ENCODE measurements at regions not wholly inside any gene's neighbourhood (a gene's known extent, or its start where the extent isn't known, plus 50 kb on each side); places are given as distances from the start of the nearest gene placed in this dataset.
"Not testable (repeated sequence)": the region's sequence is repeated elsewhere in the genome, so short reads cannot be mapped to it uniquely, and the experiment has no call there.

DNA sequence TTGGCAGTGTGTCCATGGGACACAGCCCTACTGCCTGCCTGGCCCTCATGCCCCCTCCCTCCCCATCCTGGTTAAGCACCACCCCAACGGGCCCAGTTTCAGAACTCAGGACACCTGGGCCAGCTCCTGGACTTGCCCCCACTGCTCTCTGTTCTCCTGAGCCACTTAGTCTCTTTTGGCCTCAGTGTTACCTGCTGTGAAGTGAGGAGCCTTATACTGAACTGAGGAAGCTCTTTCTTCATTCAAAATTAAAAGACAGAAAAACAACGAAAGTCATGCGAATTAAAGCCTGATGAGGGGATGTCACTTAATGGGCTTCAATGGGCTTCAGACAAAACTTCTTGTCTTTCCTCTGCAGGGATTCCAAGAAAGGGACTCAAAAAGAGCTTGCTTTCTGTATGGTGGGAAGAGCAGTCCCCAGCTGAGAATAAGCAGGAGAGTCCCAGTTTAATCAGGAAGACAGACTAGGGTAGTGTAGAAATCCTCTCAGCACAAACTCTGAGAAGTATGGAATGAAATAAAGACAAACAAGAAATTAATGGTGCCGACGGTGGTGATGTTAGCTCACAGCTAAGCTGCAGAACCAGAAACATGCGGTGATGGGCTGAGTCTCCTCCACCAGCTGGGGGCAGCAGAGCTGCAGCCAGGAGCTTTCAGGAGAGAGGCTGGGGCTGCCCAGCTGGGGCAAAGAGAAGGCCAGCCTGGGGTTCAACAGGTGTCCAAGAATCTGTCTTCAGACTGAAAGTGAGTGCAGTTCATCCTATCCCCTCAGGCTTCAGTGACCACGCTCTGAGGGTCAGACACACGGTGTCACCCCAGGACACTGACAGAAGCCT is 101.0 kb downstream of the GGTLC2 start:
- DNase-seq: no peak

DNA sequence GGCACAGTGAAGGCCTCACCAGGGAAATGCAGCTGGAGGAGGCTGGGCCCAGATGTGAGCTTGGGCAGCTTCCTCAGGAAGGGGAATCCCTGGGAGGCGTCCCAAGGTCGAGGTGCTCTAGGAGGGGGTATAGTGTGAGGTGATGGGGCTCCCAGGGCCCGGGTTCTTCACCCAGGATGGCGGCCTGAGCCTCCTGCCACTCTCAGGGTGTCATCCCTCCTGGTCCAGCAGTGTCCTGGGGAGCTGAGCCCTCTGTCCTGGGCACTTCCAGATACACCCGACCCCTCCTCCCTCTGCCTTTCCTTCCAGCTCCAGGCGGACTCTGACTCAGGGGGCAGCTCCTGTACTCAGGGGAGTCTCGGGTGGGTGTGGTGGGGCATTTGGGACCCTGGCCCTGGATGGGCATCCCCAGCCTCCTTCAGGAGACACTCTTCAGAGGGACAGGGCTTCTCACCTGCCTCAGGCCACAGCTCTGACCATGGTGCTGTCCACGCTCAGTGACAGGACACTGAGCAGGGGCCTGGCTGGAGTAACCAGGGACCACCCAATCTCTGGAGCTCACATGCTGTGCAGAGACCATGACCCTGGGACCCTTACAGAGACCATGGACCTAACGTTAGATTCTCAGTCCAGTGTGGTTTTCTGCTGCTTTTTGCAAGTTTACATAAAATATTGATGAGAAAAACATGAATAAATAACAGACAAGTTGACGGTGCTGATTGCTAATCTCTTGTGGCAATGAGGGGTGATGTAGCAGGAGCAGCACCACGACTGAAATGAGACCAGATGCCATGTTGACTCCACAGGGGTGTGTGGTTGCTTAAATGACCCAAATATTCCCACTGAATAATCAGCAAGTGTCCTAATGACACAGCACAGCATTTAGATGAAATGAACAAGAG is 101.9 kb downstream of the GGTLC2 start:
- no peak for DNase-seq

DNA sequence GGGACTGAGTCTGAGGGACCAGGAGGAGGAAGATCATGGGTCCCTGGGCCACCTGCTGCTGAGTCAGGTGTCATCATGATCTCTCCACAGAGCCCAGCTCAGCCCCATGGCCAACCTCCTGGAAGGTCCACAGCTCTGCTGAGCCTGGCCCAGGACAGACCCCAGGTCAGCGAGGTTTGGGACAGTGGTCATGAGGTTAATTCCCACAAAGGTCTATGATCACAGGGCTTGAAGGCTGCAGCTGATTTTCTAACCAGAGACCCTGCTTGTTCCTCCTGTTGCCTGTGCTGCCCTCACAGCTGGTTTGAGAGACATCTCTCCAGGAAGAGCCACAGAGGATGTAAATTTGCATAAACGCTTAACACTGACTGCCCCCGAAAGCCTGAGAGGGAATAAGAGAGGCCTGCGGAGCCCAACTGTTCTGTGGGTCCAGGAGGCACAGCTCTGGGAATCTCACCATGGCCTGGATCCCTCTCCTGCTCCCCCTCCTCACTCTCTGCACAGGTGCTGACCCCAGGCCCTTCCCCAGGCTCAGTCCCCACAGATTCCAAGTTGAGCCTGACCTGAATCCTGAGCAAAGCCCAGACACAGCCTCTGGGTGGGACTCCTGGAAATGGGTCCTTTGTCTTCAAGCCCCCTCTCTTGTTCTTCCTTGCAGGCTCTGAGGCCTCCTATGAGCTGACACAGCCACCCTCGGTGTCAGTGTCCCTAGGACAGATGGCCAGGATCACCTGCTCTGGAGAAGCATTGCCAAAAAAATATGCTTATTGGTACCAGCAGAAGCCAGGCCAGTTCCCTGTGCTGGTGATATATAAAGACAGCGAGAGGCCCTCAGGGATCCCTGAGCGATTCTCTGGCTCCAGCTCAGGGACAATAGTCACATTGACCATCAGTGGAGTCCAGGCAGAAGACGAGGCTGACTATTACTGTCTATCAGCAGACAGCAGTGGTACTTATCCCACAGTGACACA is 102.8 kb downstream of the GGTLC2 start:
- DNase-seq: no peak

DNA sequence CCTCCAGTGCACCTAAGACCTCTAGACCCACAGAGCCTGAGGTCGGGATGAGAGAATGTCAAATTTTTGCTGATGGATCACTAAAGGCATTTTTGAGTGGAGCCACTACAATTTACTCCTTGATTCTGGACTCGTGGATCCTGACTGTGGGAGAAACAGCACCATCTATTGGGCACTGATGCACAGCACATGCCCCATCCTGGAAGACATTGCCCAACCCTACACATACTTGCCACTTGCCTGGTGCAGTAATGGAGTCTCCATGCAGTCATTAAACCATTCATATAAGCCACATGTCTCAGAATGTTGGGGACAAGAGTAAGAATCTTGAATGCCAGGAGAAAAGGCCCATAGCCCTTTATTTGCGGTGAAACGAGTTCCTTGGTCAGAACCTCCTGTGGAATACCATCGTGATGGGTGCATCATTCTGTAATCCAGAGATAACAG is 103.9 kb downstream of the GGTLC2 start:
- no peak for DNase-seq

DNA sequence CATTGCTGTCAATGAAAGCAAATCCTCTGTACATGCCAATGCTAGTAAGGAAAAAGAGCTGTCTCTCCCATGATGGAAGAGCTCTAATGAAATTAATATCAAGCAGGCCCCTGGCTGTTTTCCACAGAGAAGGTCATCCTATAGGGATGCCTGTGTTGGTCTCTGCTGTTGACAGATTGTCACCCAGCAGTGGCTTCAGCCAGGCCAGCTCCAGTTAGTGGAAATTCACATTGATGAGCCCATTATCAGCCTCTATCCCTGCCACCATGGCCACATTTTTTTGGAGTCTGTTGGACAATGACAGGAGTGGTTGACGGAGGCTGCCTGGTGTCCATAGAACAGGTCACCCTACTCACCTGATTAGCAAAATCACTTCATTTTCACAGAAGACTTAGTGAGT is 104.3 kb downstream of the GGTLC2 start:
- no peak for DNase-seq

DNA sequence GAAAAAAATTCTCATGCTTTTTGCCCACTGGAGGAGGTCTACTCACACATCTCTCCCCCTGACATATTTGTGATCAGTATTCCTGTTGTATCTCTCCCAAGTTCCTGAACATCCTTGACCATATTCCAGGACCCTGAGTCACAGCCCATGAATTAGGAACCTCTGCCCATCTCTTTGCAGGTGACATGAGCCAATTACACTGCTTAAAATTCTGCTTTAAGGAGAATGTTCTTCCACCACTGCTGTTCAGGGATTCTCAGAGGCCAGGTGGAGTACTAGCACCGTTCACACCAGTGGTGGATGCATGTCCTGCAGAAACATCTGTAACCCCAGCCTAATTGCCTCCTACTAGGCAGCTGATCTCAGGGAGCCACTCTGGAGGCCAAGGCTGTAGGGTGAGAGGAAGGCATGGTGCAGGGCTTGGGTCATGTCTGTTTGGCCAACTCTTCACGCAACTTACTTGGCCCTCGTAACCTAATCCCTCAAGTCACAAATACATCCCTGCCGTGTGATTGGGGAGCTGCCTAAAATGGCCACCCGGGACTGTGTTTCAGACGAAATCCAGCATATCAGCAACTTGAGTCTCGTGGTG is 104.8 kb downstream of the GGTLC2 start:
- DNase-seq: no peak

DNA sequence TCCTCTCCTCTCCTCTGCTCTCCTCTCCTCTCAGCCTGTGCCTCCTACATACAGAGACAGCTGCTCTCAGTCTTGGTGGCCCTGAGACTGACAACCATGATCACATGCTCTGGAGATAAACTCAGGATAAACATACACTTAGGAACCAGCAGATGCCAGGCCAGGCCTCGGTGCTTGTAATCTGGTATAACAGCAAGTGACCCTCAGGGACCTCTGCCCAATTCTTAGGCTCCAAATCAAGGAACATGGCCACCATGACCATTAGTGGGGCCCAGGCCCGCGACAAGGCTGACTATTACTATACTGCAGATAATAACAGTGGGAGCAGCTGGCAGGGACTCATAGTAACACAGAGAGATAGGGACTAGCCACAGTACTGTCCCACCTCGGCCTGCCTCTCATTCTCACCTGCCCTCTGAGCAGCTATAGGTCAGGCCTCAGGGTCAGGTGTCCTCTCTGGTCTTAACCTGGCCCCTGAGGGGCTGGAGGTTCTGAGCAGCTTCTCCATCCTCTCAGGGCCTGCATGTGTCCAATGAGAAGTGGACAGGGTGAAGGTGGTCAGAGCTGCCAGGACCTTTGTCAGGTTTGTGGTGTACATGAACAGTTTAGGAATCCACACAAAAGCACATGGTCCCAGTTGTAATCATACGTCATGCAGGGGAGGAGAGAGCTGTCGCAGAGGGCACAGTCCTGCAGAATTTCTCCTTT is 106.1 kb downstream of the GGTLC2 start:
- DNase-seq: no peak

DNA sequence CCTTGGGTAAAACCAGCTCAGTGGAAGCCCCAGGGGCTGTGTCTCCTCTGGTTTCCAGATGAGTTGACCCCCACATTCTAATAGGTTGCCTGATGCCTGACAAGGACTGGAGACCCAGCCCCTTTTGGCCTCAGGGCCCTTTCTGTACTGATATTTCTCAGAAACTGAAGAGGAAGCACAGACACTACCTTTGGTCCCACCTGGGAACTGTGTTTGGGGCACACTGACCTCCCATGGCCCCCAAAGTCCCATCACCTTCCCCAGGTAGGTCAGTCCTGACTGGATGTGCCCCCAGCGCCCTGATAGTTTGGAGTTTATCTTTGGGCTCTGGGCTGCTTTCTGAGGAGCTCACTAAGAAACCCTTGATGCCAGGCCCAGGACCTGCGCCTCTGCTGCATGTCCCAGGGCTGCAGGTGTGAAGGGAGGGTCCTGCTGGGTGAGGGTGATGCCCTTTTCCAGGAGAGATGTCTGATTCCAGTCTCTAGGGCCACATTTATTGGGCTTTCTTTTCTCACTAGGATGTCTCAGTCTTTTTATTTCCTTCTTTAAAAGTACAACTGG is 106.7 kb downstream of the GGTLC2 start:
- DNase-seq: no peak

DNA sequence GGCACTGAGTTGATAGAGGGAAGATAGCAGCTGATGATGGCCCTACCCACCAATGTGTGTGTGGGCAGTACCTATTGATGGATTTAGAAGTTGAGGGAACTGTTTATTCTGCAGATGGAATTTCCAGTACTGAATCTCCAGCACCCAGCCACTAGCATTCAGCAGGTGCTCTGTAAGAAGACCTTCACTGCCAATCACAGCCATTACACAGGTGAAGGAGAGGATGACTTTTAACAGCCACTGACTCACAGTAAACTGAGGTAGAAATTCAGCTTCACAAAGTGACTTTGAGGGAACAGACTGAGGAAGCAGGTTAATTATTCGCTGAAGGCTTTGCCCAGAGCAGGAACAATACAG is 107.8 kb downstream of the GGTLC2 start:
- DNase-seq: no peak

DNA sequence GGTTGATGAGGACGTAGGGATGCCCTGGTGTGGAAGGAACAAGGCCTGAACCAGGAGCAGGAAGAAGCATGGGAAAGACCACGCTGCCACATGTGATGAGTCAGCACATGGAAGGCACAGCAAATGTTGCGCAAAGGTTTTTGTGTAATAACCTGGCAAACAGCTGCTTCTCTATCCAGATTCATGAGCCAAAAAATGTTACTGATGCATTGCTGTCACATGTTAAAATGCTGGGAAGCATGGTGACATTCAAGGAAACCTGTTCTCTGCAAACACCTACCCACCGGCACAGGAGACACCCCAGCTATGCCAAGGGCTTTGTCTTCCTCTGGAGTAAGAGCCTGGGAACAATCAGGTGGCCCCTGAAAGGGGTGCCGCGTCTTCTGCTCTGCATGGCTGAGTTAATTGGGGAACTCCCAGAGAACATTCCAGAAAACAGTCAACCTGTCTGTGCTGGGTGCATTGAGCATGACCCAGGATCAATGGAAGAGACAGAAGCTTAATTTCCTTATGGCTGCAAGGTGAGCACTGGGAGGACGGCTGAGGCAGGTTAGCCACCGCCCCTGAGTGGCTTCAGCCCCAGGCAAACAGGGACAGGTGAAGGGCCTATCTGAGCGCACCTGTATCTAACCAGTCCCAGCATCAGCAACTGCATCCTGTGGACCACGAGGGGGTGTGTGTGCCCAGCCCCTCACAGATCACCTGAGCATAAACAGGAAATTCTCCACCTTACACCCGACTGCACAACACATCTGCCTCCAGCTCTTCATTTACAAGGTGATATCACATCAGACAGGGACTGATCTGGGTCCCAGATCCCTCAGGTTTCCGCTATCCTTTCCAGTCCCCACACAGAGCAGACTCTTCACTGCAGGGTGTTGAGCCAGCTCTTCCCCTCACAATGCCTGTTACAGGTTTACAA is 108.4 kb downstream of the GGTLC2 start:
- DNase-seq: no peak

DNA sequence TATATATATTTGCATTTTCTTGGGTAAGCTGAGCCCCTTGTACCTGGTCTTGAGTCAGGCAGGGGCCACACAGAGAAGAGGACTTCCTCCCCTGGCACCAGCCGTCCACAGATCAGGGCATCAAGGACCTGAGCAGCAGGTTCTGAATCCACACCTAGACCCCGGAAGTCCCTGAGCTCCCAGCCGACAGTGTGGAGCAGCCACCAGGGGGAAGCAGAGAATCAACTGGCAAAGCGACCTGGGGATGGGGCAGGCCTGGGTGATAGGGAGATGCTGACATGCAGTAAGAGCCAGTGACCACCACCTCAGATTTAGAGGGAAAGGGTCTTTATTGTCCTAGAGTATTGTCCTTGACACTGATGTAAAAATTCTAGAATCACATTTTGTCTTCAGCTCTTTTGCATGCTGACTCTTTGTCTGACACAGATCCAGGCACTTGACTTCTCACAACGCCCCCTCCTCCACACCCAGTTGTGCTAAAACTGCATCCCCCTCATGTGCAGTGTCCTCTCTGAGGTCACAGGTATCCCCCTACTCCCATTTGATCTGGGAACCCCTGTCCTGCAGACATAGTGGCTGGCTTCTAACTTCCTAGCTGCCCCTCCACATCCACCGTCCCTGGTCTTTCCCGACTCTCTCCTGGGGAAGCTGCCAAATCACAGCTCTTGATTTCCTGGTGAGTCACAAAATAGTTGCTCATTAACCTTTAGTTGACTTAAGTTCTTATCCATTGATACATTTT is 109.3 kb downstream of the GGTLC2 start:
- no peak for DNase-seq

DNA sequence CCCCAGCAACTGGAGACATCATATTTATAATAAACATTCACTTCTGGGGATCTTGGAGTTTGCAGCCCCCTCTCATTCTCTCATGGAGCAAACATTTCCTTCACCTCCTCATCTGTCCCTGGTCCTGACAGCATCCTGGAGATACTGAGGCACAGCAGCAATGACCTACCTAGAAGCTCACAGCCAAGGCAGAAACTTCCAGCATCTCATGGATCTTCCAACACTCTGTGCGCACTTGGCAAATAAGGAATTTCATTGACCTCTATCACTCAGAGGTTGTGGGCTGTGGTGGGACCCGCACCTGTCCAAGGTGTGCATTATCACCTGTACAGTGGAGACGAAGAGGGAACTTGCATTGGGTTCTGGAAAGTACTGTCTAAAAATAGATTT is 109.8 kb downstream of the GGTLC2 start:
- no peak for DNase-seq

DNA sequence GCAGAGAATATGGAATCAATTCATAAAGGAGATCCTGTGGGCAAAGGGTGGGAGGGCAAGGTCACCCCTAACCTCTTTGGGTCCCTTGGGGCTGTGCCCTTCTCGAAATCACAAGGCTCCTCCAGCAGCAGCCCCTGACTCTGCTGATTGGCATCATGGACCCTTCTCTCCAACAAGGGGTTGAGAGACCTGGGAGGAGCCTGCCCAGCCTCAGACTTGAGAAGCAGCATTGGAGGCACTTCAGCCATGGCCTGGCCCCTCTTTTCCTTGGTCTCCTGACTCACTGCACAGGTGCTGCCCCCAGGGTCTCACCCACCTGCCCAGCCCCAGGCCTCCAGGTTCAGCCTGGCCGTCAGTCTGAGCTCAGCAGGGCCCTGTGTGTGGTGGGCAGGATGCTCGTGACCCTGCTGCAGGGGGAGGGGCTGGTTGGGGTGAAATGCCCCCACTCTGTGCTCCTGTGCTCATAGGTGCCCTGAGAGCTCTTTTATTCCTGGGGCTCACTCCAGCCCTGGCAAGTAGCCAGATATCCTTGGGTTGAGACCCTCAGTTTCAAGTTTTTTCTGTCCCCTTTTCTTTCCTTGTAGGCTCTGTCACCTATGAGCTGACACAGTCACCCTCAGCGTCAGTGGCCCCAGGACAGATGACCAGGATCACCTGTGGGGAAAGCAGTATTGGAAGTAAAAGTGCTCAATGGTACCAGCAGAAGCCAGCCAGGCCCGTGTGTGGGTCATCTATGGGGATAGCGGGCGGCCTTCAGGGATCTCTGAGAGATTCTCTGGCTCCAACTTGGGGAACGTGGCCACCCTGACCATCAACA is 110.8 kb downstream of the GGTLC2 start:
- DNase-seq: no peak

DNA sequence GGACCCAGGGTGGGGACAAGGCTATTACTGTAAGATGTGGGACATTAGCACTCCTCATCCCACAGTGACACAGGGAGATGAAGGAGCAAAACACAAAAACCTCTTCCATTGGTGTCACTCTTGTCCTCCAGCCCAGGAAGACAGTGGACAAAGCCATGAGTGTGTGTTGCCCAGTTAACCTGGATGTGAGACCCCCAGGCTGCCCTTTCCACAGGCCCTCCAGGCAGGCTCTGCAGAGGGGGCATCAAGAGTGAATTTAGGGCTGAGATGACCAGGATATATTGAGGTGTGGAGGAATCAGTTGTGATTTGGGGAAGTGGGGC is 111.3 kb downstream of the GGTLC2 start:
- no peak for DNase-seq

DNA sequence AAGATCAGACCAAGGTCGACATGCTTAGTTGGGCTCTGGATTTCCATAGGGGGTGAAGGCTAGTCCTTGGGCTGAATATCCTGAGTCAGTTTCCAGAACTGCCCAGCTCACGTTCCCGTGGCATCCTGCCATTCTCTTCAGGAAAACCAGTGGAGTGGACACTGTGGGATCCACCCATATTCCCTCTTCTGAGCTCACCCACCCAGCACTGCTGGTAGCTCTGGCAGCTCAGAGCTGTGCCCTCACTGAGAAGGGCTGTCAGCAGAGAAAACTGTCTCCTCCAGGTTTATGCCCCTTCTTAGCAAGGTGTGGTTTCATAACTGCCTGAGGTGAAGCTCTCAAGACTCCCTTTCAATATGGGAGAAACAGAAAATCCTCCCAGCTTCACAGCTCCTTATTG is 111.7 kb downstream of the GGTLC2 start:
- DNase-seq: no peak

DNA sequence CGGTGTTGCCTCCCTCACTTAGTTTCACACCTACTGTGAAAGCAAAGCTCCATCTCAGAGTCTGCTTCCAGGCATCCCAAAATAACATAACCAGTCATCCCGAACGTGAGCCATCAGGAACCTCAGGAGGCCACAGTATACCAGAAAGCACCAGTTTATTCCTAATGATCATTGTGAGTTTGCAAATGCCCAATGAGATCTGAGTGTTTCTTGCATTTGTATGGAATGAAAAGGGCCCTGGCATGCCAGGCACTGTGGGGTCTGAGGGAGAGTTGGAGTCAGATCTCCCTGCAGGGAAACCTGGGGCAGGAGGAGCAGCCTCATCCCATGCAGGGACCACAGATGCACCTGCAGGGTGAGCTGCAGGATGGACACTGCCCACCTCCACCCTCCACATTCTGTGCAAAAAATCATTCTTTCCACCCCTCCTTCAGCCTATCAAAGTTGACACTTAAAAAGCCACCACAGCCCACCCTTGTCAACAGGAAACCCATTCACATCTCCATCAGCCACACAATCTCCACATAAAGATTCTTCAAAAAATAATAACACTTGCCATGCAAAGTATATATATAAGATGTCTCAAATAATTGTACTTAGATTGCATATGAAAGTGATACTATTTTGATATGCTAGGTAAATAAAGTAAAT is 112.3 kb downstream of the GGTLC2 start:
- not testable (repeated sequence) for DNase-seq

DNA sequence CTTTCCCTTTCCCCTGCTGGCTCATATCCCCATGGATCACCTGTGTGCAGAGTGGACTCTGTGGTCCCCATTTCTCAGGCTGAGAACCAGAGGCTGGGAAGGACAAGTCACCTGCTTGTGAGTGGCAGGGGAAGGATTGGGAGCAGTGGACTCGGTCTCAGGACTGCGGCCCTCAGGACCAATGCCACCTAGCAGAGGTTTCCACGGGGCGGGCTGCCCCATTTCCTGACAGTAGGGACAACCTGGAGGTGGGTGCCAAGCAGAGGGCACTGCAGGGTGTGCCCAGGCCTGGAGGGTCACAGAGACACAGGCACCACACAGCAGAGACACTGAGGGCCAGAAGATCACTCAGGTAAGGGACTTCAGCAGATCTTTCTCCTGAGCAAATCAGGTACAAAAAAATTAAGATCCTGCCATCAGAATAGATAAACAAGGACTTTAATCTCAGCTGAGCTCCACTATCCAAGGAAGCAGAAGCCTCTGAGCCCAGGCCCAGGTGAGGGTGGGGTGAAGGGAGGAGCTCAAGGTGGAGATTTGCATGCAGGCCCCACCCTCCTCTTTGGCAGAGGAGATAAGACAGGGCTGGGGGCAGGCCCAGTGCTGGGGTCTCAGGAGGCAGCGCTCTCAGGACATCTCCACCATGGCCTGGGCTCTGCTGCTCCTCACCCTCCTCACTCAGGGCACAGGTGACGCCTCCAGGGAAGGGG is 113.8 kb downstream of the GGTLC2 start:
- DNase-seq: not testable (repeated sequence)

DNA sequence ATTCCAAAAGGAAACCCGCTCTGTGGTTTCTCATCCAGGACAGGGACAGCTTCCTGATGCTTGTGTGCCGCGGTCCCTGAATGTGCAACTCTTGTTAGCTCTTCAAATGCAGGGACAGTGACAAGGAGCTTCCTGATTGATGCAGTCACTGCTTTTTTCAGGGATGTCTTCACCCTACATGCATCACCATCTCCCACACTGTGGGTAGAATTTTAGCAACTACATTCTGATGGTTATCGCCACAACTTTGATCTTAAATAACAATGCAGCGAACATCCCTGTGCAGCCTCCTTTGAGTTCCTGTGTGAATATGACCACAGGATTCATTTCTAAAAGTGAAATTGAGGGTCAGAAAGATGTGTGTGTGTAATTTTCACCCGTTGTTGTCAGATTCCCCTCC is 115.0 kb downstream of the GGTLC2 start:
- DNase-seq: no peak
